ENCODE measurements at regions not wholly inside any gene's neighbourhood (a gene's known extent, or its start where the extent isn't known, plus 50 kb on each side); places are given as distances from the start of the nearest gene placed in this dataset.
"Not testable (repeated sequence)": the region's sequence is repeated elsewhere in the genome, so short reads cannot be mapped to it uniquely, and the experiment has no call there.

DNA sequence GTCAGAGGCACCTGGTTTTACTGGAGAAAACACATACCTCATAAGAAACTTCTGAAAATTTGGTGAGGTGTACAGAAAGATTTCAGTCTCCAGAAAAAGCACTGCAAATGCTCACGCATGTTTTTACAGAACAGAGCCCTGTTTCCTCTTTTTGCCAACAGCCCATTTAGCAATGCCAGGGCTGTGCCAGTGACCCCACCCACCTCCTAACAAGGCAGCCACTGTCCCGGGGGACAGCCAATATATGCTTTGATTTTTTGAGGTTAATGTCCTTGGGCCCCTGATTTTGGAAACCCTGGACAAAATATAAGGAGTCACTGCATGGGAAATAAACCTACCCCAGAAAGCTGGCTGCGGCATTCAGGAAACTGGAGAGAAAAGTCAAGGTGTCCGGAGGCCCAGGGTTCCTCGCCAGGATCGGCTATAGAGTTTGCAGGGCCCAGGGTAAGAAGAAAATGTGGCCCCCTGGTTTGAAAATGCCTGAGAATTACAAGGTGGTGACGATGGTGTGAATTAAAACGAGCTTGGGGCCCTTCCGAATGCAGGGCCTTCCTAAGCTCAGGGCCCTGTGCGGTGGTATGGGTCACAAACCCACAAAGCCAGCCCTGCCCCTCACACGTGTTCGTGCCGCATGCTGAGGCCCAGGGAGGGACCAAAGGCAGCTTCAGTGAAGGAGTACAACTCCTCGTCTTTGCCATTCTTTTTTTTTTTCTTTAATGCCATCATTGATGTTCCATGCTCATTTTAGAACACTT lies 71.1 kb upstream of the WNT7B start:
- Histone ChIP-seq H3K9ac (ENCODE audit: low read depth in 1 of 2, low read length in 2 of 2) (no peak overlapping the region), H3K27ac (ENCODE audit: low read depth, low read length) (no peak overlapping the region), H3K4me3 (ENCODE audit: low read depth in 1 of 2, low read length in 2 of 2) (no peak overlapping the region), H3K27me3 (ENCODE audit: control insufficient read depth in 1 of 2, insufficient read depth in 2 of 2, low read length in 2 of 2) (no peaks in the 10 kb centered on the region), H3K9me3 (ENCODE audit: control insufficient read depth in 1 of 2, low read length in 2 of 2) (no peaks in the 10 kb centered on the region), H3K4me1 (ENCODE audit: control insufficient read depth in 1 of 2, insufficient read depth in 2 of 2, low read length in 2 of 2) (peaks cover 37 to 50% of the 10 kb centered on the region in 2 donors), H3K36me3 (ENCODE audit: control insufficient read depth in 1 of 2, insufficient read depth in 2 of 2, low read length in 2 of 2) (peaks cover 0 to 7% of the 10 kb centered on the region in 2 donors)

DNA sequence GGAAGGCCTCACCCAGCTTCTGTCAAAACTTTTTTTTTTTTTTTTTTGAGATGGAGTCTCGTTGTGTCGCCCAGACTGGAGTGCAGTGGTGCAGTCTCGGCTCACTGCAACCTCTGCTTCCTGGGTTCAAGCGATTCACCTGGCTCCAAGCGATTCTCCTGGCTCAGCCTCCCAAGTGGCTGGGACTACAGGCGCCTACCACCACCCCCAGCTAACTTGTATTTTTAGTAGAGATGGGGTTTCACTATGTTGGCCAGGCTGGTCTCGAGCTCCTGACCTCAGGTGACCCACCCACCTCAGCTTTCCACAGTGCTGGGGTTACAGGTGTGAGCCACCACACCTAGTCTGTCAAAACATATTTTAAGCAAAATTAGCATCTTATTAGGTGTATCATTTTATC lies 71.7 kb upstream of the WNT7B start:
- not testable (repeated sequence) for H3K27ac ChIP-seq (ENCODE audit: low read depth, low read length); H3K9me3 ChIP-seq (ENCODE audit: control insufficient read depth in 1 of 2, low read length in 2 of 2); H3K9ac ChIP-seq (ENCODE audit: low read depth in 1 of 2, low read length in 2 of 2); H3K27me3 ChIP-seq (ENCODE audit: control insufficient read depth in 1 of 2, insufficient read depth in 2 of 2, low read length in 2 of 2); H3K36me3 ChIP-seq (ENCODE audit: control insufficient read depth in 1 of 2, insufficient read depth in 2 of 2, low read length in 2 of 2); H3K4me3 ChIP-seq (ENCODE audit: low read depth in 1 of 2, low read length in 2 of 2)
- H3K4me1 ChIP-seq (ENCODE audit: control insufficient read depth in 1 of 2, insufficient read depth in 2 of 2, low read length in 2 of 2): peaks cover 35 to 46% of the 10 kb centered on the region in 2 donors

DNA sequence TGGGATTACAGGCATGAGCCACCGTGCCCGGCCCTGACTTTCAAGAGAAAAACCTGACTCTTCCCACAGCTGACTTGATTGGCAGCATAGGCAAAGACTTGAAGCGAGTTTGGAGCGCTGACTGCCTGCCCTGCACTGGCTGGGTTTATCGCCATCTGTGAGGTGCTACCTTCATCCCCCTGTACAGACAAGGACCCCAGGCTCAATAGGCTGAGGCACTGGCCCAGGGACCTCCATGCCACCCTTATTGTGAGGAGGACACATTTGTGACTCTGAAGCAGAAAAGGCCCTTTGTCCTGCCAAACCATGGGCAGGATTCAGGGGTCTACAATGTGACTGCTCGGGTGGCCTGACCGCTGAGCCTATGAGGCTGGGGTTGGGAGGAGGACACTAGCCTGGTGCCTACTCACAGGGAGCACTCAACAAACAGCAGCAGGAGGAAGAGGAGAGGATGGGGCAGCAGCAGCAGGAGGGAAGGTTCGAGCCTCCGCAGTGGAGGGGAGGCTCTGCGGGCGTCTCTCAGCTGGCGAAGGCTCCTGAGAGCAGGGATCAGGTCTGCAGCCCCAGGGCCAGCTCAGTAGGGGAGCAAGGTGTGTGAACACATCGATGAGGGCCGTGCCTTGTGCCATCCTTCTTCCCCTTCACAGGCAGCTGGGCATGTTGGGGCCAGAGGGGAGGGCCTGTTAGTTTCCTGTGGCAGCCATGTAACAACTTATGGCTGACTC lies 72.9 kb upstream of the WNT7B start:
- no peaks in the 10 kb centered on the region for H3K9me3 ChIP-seq (ENCODE audit: control insufficient read depth in 1 of 2, low read length in 2 of 2)
- no peak overlapping the region for H3K9ac ChIP-seq (ENCODE audit: low read depth in 1 of 2, low read length in 2 of 2)
- no peak overlapping the region for H3K27ac ChIP-seq (ENCODE audit: low read depth, low read length)
- H3K36me3 ChIP-seq (ENCODE audit: control insufficient read depth in 1 of 2, insufficient read depth in 2 of 2, low read length in 2 of 2): peaks cover 0 to 7% of the 10 kb centered on the region in 2 donors
- no peaks in the 10 kb centered on the region for H3K27me3 ChIP-seq (ENCODE audit: control insufficient read depth in 1 of 2, insufficient read depth in 2 of 2, low read length in 2 of 2)
- no peak overlapping the region for H3K4me3 ChIP-seq (ENCODE audit: low read depth in 1 of 2, low read length in 2 of 2)
- H3K4me1 ChIP-seq (ENCODE audit: control insufficient read depth in 1 of 2, insufficient read depth in 2 of 2, low read length in 2 of 2): peaks cover 33 to 45% of the 10 kb centered on the region in 2 donors

DNA sequence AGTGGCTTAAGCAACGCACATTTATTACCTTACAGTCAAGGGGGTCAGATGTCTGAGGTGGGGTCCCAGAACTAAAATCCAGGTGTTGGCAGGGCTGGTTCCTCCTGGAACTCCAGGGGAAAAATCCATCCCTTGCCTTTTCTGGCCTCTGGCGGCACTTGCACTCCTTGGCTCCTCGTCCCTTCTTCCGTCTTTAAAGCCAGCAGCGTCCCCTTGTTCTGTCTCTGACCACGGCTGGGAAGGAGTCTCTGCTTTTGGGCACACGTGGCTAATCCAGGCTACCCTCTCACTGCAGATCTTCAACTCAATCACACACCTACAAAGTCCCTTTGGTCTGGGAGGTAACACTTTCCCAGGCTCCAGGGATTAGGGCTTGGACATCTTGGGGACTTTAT lies 73.5 kb upstream of the WNT7B start:
- no peak overlapping the region for H3K9ac ChIP-seq (ENCODE audit: low read depth in 1 of 2, low read length in 2 of 2)
- H3K27me3 ChIP-seq (ENCODE audit: control insufficient read depth in 1 of 2, insufficient read depth in 2 of 2, low read length in 2 of 2): no peaks in the 10 kb centered on the region
- no peak overlapping the region for H3K27ac ChIP-seq (ENCODE audit: low read depth, low read length)
- no peaks in the 10 kb centered on the region for H3K9me3 ChIP-seq (ENCODE audit: control insufficient read depth in 1 of 2, low read length in 2 of 2)
- peaks cover 0 to 7% of the 10 kb centered on the region in 2 donors for H3K36me3 ChIP-seq (ENCODE audit: control insufficient read depth in 1 of 2, insufficient read depth in 2 of 2, low read length in 2 of 2)
- H3K4me1 ChIP-seq (ENCODE audit: control insufficient read depth in 1 of 2, insufficient read depth in 2 of 2, low read length in 2 of 2): peaks cover 38 to 46% of the 10 kb centered on the region in 2 donors
- no peak overlapping the region for H3K4me3 ChIP-seq (ENCODE audit: low read depth in 1 of 2, low read length in 2 of 2)

DNA sequence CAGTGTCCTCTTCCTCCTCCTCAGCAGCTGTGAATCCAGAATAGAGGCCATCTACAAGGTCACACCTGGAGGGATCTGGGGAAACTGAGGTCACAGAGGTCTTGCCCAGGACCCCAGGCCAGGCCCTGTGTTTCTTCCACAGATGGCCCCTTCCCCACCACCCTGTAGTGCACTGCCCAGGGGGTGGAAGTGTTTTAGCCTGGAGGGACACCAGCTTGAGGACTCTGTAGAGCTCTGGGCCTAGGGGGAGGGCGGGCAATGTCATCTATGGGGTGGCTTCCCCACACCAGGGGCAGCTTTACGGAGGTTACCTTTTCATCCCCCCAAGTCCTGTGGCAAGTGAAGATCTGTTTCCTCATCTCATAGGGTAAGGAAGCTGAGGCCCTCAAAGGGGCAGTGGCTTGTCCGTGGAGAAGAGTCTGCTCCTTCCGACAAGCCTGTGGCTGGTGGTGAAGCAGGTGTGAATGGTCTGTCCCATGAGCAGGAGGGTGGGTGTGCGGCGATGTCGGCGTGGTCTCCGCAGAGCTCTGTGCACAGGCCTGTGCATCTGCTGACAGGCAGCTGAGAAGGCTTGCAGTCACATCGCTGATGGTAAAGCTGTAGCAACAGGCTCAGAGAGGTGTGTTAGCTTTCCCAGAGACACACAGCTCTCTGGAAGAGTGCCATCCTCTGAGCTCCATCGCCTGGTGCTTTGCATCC lies 74.1 kb upstream of the WNT7B start:
- H3K9me3 ChIP-seq (ENCODE audit: control insufficient read depth in 1 of 2, low read length in 2 of 2): no peaks in the 10 kb centered on the region
- peaks cover 0 to 7% of the 10 kb centered on the region in 2 donors for H3K36me3 ChIP-seq (ENCODE audit: control insufficient read depth in 1 of 2, insufficient read depth in 2 of 2, low read length in 2 of 2)
- no peak overlapping the region for H3K4me3 ChIP-seq (ENCODE audit: low read depth in 1 of 2, low read length in 2 of 2)
- no peaks in the 10 kb centered on the region for H3K27me3 ChIP-seq (ENCODE audit: control insufficient read depth in 1 of 2, insufficient read depth in 2 of 2, low read length in 2 of 2)
- H3K27ac ChIP-seq (ENCODE audit: low read depth, low read length): no peak overlapping the region
- H3K9ac ChIP-seq (ENCODE audit: low read depth in 1 of 2, low read length in 2 of 2): peak overlapping the region in 1 of 2 donors; percentile 25
- peaks cover 43 to 46% of the 10 kb centered on the region in 2 donors for H3K4me1 ChIP-seq (ENCODE audit: control insufficient read depth in 1 of 2, insufficient read depth in 2 of 2, low read length in 2 of 2)

DNA sequence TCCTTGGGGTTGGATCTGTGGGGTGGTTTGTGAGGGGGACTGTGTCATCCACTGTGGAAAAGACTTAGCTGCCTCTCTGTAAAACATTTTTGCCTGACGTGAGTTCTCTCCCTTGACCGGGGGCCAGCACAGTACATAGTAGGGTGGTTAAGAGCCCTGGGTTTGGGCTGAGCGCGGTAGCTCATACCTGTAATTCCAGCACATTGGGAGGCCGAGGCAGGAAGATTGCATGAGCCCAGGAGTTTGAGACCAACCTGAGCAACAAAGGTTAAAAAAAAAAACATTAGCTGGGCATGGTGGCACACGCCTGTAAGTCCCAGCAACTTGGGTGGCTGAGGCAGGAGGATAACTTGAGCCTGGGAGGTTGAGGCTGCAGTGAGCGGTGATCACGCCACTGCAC lies 74.7 kb upstream of the WNT7B start:
- Histone ChIP-seq H3K4me3 (ENCODE audit: low read depth in 1 of 2, low read length in 2 of 2) (no peak overlapping the region), H3K27ac (ENCODE audit: low read depth, low read length) (no peak overlapping the region), H3K9me3 (ENCODE audit: control insufficient read depth in 1 of 2, low read length in 2 of 2) (no peaks in the 10 kb centered on the region), H3K9ac (ENCODE audit: low read depth in 1 of 2, low read length in 2 of 2) (peak overlapping the region in 1 of 2 donors; percentile 25), H3K4me1 (ENCODE audit: control insufficient read depth in 1 of 2, insufficient read depth in 2 of 2, low read length in 2 of 2) (peaks cover 41 to 51% of the 10 kb centered on the region in 2 donors), H3K36me3 (ENCODE audit: control insufficient read depth in 1 of 2, insufficient read depth in 2 of 2, low read length in 2 of 2) (peaks cover 0 to 7% of the 10 kb centered on the region in 2 donors), H3K27me3 (ENCODE audit: control insufficient read depth in 1 of 2, insufficient read depth in 2 of 2, low read length in 2 of 2) (no peaks in the 10 kb centered on the region)

DNA sequence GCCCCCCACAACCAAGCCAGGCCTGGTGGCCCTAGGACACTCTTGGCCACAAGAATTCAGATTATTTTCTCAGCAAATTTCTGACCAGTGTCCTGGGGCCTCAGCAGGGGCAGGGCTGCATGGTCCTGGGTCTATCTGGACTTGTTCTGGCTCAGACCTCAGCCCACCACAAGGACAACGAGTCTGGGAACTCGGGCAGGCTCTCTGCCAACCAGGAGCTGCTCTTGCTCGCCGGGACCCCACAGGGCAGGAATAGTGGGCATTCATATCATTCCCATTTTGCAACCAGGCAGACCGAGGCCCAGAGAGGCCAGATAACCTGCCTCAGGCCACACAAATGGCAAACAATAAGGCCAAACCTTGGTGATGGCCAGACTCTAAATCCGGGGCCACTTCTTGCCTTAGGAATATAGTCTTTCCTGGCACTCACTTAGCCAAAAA lies 75.4 kb upstream of the WNT7B start:
- H3K36me3 ChIP-seq (ENCODE audit: control insufficient read depth in 1 of 2, insufficient read depth in 2 of 2, low read length in 2 of 2): peaks cover 0 to 7% of the 10 kb centered on the region in 2 donors
- H3K27ac ChIP-seq (ENCODE audit: low read depth, low read length): peak overlapping the region; percentile 91
- no peaks in the 10 kb centered on the region for H3K27me3 ChIP-seq (ENCODE audit: control insufficient read depth in 1 of 2, insufficient read depth in 2 of 2, low read length in 2 of 2)
- peaks cover 41 to 52% of the 10 kb centered on the region in 2 donors for H3K4me1 ChIP-seq (ENCODE audit: control insufficient read depth in 1 of 2, insufficient read depth in 2 of 2, low read length in 2 of 2)
- H3K9ac ChIP-seq (ENCODE audit: low read depth in 1 of 2, low read length in 2 of 2): peak overlapping the region; percentile 75 to 80
- H3K9me3 ChIP-seq (ENCODE audit: control insufficient read depth in 1 of 2, low read length in 2 of 2): no peaks in the 10 kb centered on the region
- H3K4me3 ChIP-seq (ENCODE audit: low read depth in 1 of 2, low read length in 2 of 2): peak overlapping the region; percentile 73 to 77

DNA sequence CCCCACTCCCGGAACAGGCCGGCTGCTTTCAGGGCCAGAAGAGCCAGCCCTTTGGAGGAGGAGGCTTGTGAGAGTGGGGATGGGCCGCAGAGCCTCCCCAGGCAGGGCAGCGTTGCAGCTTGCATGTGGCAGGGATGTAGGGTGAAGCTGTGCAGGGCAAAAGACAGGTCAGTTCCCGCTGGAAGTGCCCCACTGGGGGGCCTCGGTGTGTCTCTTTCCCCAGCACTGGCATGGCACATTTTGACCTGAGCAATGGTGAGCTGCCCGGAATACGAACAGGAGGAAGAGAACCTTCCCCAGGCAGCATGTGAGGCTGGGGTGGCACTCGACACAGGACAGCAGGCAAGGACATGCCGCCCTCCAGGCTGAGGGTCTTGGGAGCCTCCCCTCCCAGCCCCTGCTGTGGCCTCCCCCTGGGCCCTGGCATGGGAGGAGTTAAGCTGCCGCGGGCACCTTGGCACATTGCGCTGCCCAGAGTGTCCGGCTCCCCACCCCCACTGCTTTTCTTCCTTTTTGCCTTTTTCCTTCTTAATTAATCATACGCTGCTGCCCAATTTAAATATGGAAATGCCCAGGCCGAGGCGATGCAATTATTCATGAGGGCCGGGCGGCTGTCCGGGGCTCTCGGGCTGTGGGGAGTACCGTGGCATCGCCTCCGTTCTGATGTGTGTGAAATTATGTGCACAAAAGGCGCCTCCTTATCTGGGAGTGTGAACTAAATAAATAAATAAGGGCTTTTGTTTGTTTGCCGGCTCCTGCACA lies 76.0 kb upstream of the WNT7B start:
- Histone ChIP-seq H3K27me3 (ENCODE audit: control insufficient read depth in 1 of 2, insufficient read depth in 2 of 2, low read length in 2 of 2) (no peaks in the 10 kb centered on the region), H3K9ac (ENCODE audit: low read depth in 1 of 2, low read length in 2 of 2) (peak overlapping the region; percentile 75 to 80), H3K4me1 (ENCODE audit: control insufficient read depth in 1 of 2, insufficient read depth in 2 of 2, low read length in 2 of 2) (peaks cover 41 to 55% of the 10 kb centered on the region in 2 donors), H3K4me3 (ENCODE audit: low read depth in 1 of 2, low read length in 2 of 2) (peak overlapping the region; percentile 73 to 77), H3K27ac (ENCODE audit: low read depth, low read length) (peak overlapping the region; percentile 91), H3K36me3 (ENCODE audit: control insufficient read depth in 1 of 2, insufficient read depth in 2 of 2, low read length in 2 of 2) (peaks cover 0 to 7% of the 10 kb centered on the region in 2 donors), H3K9me3 (ENCODE audit: control insufficient read depth in 1 of 2, low read length in 2 of 2) (no peaks in the 10 kb centered on the region)

DNA sequence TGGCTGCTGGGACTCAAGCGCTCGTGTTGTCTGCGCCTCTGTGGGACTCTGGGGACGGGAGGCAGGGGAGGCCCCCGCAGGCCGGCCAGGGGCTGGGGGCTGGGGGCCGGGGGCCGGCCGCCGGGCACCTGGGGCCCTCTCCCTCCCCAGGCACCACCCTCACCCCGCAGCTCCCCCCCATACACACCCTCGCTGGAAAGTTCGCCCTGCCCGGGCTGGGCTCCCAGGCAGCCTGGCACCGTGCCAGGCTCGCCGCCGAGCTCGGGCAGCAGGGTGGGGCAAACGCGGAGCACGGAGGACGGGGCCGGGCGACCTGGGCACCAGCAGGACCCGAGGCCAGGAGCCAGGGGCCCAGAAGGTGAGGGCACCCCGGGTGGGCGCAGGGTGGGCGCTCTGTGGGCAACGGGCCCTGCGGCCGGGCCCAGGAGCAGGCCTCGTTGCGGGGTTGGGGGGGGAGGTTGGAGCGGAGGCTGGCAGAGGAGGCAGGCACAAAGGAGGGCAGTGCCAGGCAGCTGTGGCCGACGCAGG lies 76.7 kb upstream of the WNT7B start:
- peaks cover 39 to 61% of the 10 kb centered on the region in 2 donors for H3K4me1 ChIP-seq (ENCODE audit: control insufficient read depth in 1 of 2, insufficient read depth in 2 of 2, low read length in 2 of 2)
- H3K9ac ChIP-seq (ENCODE audit: low read depth in 1 of 2, low read length in 2 of 2): peak overlapping the region; percentile 75 to 85
- H3K4me3 ChIP-seq (ENCODE audit: low read depth in 1 of 2, low read length in 2 of 2): peak overlapping the region; percentile 73 to 77
- peaks cover 0 to 7% of the 10 kb centered on the region in 2 donors for H3K36me3 ChIP-seq (ENCODE audit: control insufficient read depth in 1 of 2, insufficient read depth in 2 of 2, low read length in 2 of 2)
- H3K27ac ChIP-seq (ENCODE audit: low read depth, low read length): peak overlapping the region; percentile 91
- H3K27me3 ChIP-seq (ENCODE audit: control insufficient read depth in 1 of 2, insufficient read depth in 2 of 2, low read length in 2 of 2): no peaks in the 10 kb centered on the region
- H3K9me3 ChIP-seq (ENCODE audit: control insufficient read depth in 1 of 2, low read length in 2 of 2): no peaks in the 10 kb centered on the region

Measured in duodenal mucosa (tissue), 2 donors.